H1 (cell line): ENCODE measurements at regions not wholly inside any gene's neighbourhood (a gene's known extent, or its start where the extent isn't known, plus 50 kb on each side); places are given as distances from the start of the nearest gene placed in this dataset.

ENCODE experiments used
- RXRA ChIP-seq: IDR thresholded peaks from 2 replicates; pipeline ENCODE4 v1.6.1; 2011; ENCODE audit warnings: low read depth, mild to moderate bottlenecking, low read length, moderate library complexity; ENCODE audit not compliant: insufficient read depth

DNA sequence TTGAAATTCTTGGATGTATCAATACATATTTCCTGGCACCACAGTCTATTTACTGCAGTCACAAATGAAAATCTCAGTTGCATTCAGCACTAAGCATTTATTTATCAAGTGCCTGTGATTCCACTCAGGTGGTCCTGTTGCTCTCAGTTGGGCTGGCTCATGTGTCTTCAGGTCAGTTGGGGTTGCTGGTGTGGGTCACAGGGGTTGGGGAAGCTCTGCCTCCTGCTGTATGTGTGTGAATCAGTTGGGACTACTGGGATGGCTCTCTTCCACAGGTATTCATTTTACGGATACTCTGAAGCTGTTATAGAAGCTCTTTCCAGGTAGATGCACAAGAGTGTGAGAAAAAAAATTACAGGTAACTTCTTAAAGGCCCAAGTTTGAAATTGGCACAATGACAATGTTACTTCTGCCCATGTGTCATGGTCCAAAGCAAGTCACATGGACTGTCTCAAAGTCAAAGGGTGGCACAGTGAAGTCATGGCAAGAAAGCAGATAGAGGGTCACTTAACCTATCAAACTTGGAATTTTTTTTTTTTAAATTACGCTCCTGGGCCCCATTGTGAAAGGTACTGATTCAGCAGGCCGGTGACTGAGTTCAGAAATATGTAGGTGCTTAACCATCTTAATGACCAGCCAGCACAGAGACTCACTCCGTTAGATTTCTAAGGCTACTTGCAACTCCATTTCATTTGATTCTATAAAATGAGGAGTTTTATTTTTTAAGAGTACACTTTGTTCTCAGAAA, 249.2 kb upstream of the GCFC2 start (continued):
- no peak for TF ChIP-seq RXRA
